ENCODE measurements at regions not wholly inside any gene's neighbourhood (a gene's known extent, or its start where the extent isn't known, plus 50 kb on each side); places are given as distances from the start of the nearest gene placed in this dataset.

DNA sequence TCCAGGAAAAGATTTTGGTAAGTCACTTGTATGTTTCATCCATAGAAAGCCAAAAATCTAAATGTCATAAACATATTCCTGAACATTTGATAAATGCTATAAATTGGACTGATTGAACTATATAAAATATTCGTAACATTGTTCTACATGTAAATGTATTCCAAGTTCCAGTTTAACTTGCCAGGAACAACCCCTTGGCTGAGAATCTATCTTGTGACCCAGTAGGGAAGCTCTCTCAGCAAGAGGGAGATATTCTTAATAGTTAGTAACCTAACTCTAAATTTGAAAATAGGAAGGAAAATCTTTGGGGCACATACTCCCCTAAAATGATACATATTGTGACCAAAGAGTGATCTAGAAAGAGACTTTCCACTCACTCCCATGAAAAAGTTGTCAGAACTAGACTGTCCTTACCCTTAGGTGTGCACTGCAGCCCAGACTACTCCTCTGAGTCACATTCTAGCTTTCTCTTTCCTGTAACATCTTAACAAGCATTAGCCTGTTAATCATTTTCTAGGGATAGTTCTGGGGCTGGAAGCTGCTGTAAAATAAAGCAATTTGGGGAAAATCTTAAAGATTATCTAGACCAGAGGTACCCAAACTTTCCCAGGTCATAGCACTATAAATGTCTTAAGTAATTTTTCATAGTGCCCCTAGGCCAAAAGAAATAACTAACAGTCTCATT lies 73.7 kb upstream of the SKAP2 start:
- TF ChIP-seq EZH2phosphoT487 (IDR thresholded peaks at IDR 0.05; ENCODE audit: low read length) (no peak), CTCF (IDR thresholded peaks at IDR 0.05; ENCODE audit: low read length) (no peak), EZH2 (optimal IDR thresholded peaks at IDR 0.05; ENCODE audit: low read depth, low read length) (no peak)
